ENCODE measurements at regions not wholly inside any gene's neighbourhood (a gene's known extent, or its start where the extent isn't known, plus 50 kb on each side); places are given as distances from the start of the nearest gene placed in this dataset.

DNA sequence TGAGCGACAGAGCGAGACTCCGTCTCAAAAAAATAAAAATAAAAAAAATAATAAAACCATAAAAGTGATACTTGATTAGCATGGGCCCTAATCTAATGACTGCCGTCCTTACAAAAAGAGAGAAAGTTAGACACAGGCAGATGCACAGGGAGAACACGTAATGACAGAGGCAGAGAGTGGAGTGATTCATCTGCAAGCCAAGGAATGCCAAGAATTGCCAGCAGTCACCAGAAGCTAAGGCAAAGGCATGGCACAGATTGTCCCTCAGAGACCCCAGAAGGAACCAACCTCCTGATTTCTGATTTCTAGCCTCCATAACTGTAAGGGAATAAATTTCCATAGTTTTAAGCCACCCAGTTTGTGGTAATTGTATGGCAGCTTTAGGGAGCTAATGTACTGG is 79.6 kb upstream of the FREM1 start:
- no peak overlapping the region for H2BK20ac ChIP-seq (ENCODE audit: low read length)
- FAIRE-seq = no peak
- no peak overlapping the region for H2BK120ac ChIP-seq (replicated peaks; ENCODE audit: low read depth, low read length)
- no peak overlapping the region for H2AFZ ChIP-seq (ENCODE audit: low read length)
- TF ChIP-seq TAF7 (optimal IDR thresholded peaks at IDR 0.05; ENCODE audit: borderline replicate concordance, low read depth, low read length) (no peak), SP2 (IDR thresholded peaks at IDR 0.05; ENCODE audit: low read length) (no peak), CHD1 (IDR thresholded peaks at IDR 0.05; ENCODE audit: low read depth, low read length) (no peak), E2F6 (IDR thresholded peaks at IDR 0.05) (no peak)
- H3K4ac ChIP-seq (replicated peaks; ENCODE audit: insufficient read length, low read depth, low read length) = no peak overlapping the region
- no peak overlapping the region for H2AK5ac ChIP-seq (ENCODE audit: low read depth, low read length)
- POLR2A ChIA-PET (ENCODE audit: partially characterized antibody) = interaction anchor here (0.7 to 1.0 kb wide), 2 partner anchors 8 to 1844 kb away, joined by 3 to 4 read pairs; no protein-coding TSS in a partner anchor
- no peaks in the 10 kb centered on the region for H4K20me1 ChIP-seq (replicated peaks in 1 of 2; ENCODE audit: control insufficient read depth in 1 of 2, insufficient read depth in 2 of 2, low read length in 2 of 2)
- H3K23ac ChIP-seq (ENCODE audit: insufficient read length) = no peak overlapping the region
- no peak overlapping the region for H4K91ac ChIP-seq (replicated peaks; ENCODE audit: insufficient read length, low read length)
- no peak overlapping the region for H3K27ac ChIP-seq (ENCODE audit: low read depth, low read length)
- 89% methylated on average over 5 of the region's 5 CpGs; no CpG with 5 or more reads in 1 of the 2 experiments for WGBS, 2 experiments (ENCODE audit: extremely low coverage in 1 of 2, insufficient coverage in 1 of 2, insufficient read length in 1 of 2, insufficient replicate concordance in 2 of 2, low coverage in 1 of 2, low lambda C conversion rate in 2 of 2, missing lambda C conversion rate in 1 of 2)
- H3K9ac ChIP-seq (replicated peaks in 1 of 4; ENCODE audit: extremely low read depth in 1 of 4, low read depth in 3 of 4, low read length in 3 of 4) = no peak overlapping the region
- H3K79me1 ChIP-seq (ENCODE audit: low read depth, low read length) = no peaks in the 10 kb centered on the region
- CTCF ChIA-PET (ENCODE audit: partially characterized antibody) = no interaction called here
- no peak overlapping the region for H4K5ac ChIP-seq (ENCODE audit: insufficient read length, low read depth, low read length)
- no peak for DNase-seq (ENCODE audit: low read depth in 1 of 2, low spot score in 2 of 2)
- H3K4me3 ChIP-seq (ENCODE audit: extremely low read depth in 1 of 4, insufficient read depth in 2 of 4, low read depth in 3 of 4, low read length in 4 of 4) = no peak overlapping the region
- no peaks in the 10 kb centered on the region for H3K9me3 ChIP-seq (ENCODE audit: insufficient read depth in 2 of 2, low read depth in 1 of 2, low read length in 1 of 2)
- H2BK15ac ChIP-seq (ENCODE audit: low read length) = no peak overlapping the region
- no peak overlapping the region for H3K56ac ChIP-seq (replicated peaks; ENCODE audit: insufficient read length, low read depth, low read length)
- peaks cover 0 to 2% (median 1%) of the 10 kb centered on the region in 4 experiments; a peak in 2 of 7 replicates for H3K4me1 ChIP-seq (replicated peaks in 1 of 4; ENCODE audit: control insufficient read depth in 3 of 4, insufficient read depth in 4 of 4, low read length in 3 of 4)
- no peak overlapping the region for H2BK12ac ChIP-seq (ENCODE audit: low read depth, low read length)
- H3K14ac ChIP-seq (ENCODE audit: insufficient read length) = no peak overlapping the region
- H2BK5ac ChIP-seq (ENCODE audit: low read depth, low read length) = no peak overlapping the region
- H4K8ac ChIP-seq (ENCODE audit: extremely low read depth, insufficient read depth, low read length) = no peak overlapping the region
- no peaks in the 10 kb centered on the region for H3K79me2 ChIP-seq (ENCODE audit: control insufficient read depth in 1 of 2, insufficient read depth in 2 of 2, low read length in 2 of 2)
- peaks cover 7% of the 10 kb centered on the region; the same call in 1 of the 2 replicates for H3K23me2 ChIP-seq (ENCODE audit: low read depth, low read length)
- no peak overlapping the region for H3K18ac ChIP-seq (ENCODE audit: extremely low read depth, low read length)
- no peaks in the 10 kb centered on the region; a peak in 1 of 7 replicates for H3K27me3 ChIP-seq (replicated peaks in 1 of 4; ENCODE audit: control insufficient read depth in 3 of 4, extremely low read depth in 1 of 4, insufficient read depth in 3 of 4, low read length in 3 of 4)
- no peak overlapping the region for H3K4me2 ChIP-seq (ENCODE audit: insufficient read depth in 1 of 2, low read depth in 2 of 2, low read length in 2 of 2)
- H3K36me3 ChIP-seq (ENCODE audit: control insufficient read depth in 2 of 4, insufficient read depth in 4 of 4, low read length in 3 of 4) = no peaks in the 10 kb centered on the region
